ENCODE measurements at regions not wholly inside any gene's neighbourhood (a gene's known extent, or its start where the extent isn't known, plus 50 kb on each side); places are given as distances from the start of the nearest gene placed in this dataset.
A peak's percentile ranks its signal among the peaks of the same experiment; 100 is the strongest.

GRCh38 chrX:131595120-131595519 is 51.2 kb downstream of the OR13H1 start:
- no peak for DNase-seq (ENCODE audit: low read depth in 1 of 2, low spot score in 1 of 2)
- TF ChIP-seq JUND (IDR thresholded peaks at IDR 0.05; ENCODE audit: low read depth) = no peak
- in situ Hi-C loops (cut with HindIII; ENCODE audit: low pct_unique_long_range_greater_than_20kb, low sequenced_read_pairs) = no loop called here

DNA sequence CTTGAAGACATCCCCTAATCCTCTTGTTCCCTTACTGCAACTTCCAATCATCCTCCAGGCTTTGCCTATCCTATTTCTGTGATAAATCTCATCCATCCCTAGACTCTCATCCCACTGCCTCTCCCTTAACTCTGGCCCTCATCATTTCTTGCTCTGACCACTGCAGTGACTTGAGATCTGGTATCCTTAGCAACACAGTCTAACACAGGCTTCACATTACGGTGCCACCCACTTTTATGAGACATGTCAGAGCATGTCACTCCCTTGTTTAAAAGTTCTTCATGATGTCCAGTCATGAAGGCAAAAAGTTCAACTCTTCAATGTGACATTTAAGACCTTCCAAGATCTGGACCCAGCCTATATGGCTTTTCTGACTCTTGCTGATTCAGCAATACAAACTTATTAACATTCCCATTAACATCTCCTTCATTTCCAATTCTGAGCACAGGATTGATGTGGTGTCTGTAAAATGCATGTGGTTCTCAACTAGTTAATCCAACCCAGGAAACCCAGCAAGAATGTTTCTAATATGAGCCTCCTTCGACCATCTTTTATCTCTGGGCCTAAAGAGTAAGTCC is 64.0 kb downstream of the OR13H1 start:
- TF ChIP-seq JUND (IDR thresholded peaks at IDR 0.05; ENCODE audit: low read depth) = no peak
- in situ Hi-C loops (cut with HindIII; ENCODE audit: low pct_unique_long_range_greater_than_20kb, low sequenced_read_pairs) = no loop called here

GRCh38 chrX:131609480-131609879 is 65.6 kb downstream of the OR13H1 start:
- DNase-seq (ENCODE audit: low read depth in 1 of 2, low spot score in 1 of 2) = no peak
- TF ChIP-seq JUND (IDR thresholded peaks at IDR 0.05; ENCODE audit: low read depth) = no peak
- in situ Hi-C loops (cut with HindIII; ENCODE audit: low pct_unique_long_range_greater_than_20kb, low sequenced_read_pairs) = no loop called here

More for the DNA sequence above, 64.0 kb downstream of the OR13H1 start:
- DNase-seq (ENCODE audit: low read depth in 1 of 2, low spot score in 1 of 2) = no peak

- in situ Hi-C loops (cut with HindIII; ENCODE audit: low pct_unique_long_range_greater_than_20kb, low sequenced_read_pairs) = no loop called here
- no peak for TF ChIP-seq JUND (IDR thresholded peaks at IDR 0.05; ENCODE audit: low read depth)
- no peak for DNase-seq (ENCODE audit: low read depth in 1 of 2, low spot score in 1 of 2)
These were observed 69.4 kb downstream of the OR13H1 start for GRCh38 chrX:131613260-131613659.

DNA sequence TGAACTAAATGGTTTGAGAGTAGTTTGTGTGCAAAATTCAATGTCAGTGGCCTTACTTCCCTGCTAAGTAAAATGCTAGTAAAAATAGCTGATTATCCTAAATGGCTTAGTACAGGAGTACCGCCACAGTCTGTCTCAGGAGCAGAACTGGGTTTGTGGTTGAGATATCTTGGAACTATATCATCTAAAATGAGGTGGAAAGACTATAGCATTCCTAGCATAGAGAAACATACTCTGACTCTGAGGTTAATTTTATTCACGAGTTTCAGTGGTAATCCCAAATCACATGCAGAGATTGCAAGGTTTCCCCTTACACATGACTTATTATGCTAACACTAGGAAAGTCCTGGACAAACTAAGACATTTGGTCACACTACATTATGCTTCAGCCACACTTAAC is 70.4 kb downstream of the OR13H1 start:
- in situ Hi-C loops (cut with HindIII; ENCODE audit: low pct_unique_long_range_greater_than_20kb, low sequenced_read_pairs) = no loop called here
- no peak for DNase-seq (ENCODE audit: low read depth in 1 of 2, low spot score in 1 of 2)
- no peak for TF ChIP-seq JUND (IDR thresholded peaks at IDR 0.05; ENCODE audit: low read depth)

DNA sequence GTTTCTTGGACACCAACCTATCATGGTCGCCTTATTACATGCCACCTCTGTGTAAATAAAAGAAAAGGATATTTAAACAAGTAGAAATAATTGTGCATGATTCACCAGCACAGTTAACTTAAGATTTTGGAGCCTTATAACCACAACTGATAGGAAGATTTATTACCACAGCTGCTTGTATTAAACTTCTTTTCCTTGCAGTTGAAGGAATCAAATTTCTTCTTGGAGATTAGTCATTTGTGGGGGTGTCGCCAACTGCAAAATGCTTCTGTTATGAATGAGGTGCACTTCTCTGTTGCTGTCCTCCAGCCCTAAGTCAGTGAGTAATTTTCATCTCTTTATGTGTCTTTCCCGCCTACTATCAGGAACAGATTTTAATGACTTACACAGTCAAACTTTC is 73.3 kb downstream of the OR13H1 start:
- in situ Hi-C loops (cut with HindIII; ENCODE audit: low pct_unique_long_range_greater_than_20kb, low sequenced_read_pairs) = no loop called here
- TF ChIP-seq JUND (IDR thresholded peaks at IDR 0.05; ENCODE audit: low read depth) = no peak
- DNase-seq (ENCODE audit: low read depth in 1 of 2, low spot score in 1 of 2) = no peak

GRCh38 chrX:131621650-131622049 is 77.8 kb downstream of the OR13H1 start:
- in situ Hi-C loops (cut with HindIII; ENCODE audit: low pct_unique_long_range_greater_than_20kb, low sequenced_read_pairs) = no loop called here

DNA sequence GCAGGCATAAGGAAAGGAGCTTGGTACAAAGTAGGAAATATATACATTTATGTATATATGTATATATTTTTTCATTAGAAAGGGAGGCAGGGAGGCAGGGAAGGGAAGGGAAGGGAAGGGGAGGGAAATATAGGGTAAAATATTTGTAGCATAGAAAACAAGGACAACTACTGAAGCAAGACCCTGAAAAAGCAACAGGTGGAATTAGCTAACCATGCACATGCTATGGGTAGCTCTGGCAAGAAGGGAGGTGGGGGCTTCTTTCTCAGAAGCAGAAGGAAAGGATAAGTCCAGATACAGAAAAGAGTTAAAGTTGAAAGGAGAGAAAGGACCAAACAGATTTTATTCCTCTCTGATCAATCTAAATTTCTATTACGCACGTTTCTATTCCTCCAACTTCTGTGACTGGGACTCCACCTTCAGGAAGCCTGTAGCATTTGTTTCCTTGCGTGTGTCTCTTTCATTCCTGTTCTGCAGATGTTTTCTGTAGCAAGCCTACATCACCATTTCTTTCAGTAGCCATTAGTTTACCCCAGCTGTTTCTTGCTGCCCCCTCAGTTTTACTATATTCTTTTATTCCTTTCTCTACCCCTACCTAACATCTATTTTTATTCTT is 82.9 kb downstream of the OR13H1 start:
- in situ Hi-C loops (cut with HindIII; ENCODE audit: low pct_unique_long_range_greater_than_20kb, low sequenced_read_pairs) = no loop called here
- no peak for TF ChIP-seq JUND (IDR thresholded peaks at IDR 0.05; ENCODE audit: low read depth)
- peak; percentile 7 to 43 for DNase-seq (ENCODE audit: low read depth in 1 of 2, low spot score in 1 of 2)

More at GRCh38 chrX:131621650-131622049, 77.8 kb downstream of the OR13H1 start:
- no peak for TF ChIP-seq JUND (IDR thresholded peaks at IDR 0.05; ENCODE audit: low read depth)
- no peak for DNase-seq (ENCODE audit: low read depth in 1 of 2, low spot score in 1 of 2)

DNA sequence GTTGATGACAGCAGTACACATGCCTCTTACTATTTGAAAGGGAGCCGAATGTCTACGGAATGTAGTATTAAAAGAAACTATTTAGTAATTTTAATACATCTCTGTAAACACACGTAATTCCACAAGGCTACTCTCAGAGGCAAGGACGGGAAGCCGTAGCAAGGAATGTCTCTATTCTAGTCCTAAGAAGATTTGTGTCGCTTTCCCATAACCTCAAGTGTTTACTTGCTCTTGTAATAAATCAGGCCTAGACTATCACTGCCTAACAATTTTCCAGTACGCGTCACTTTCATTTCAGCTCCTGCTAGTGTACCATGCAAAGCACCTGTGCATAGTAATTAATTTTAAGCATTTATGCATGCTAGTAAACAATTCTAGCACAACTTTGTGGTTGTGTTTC is 86.7 kb downstream of the OR13H1 start:
- in situ Hi-C loops (cut with HindIII; ENCODE audit: low pct_unique_long_range_greater_than_20kb, low sequenced_read_pairs) = no loop called here
- no peak for TF ChIP-seq JUND (IDR thresholded peaks at IDR 0.05; ENCODE audit: low read depth)
- no peak for DNase-seq (ENCODE audit: low read depth in 1 of 2, low spot score in 1 of 2)

DNA sequence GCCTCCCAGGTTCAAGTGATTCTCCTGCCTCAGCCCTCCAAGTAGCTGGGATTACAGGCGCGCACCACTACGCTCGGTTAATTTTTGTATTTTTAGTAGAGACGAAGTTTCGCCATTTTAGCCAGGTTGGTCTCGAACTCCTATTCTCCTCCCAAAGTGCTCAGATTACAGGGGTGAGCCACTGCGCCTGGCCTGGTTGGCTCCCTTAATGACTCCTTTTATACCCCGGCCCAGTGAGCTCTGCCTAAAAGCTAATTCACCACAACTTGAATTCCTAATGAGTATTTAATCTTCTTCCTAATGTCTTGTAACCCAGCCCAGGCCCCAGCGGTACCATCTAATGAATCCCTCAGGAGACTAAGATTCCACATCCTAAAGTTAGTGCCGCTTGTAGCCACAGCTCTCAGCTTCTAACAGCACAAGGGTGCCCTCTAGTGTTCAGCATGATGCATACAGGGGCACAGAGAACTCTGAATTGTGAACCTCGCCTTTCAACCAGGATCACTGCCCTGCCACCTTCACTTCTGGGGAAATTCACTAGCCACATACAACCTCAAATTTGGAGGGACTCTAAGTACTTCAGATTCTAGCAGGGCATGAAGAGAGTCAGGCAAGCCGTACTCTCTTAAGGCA is 89.5 kb downstream of the OR13H1 start:
- in situ Hi-C loops (cut with HindIII; ENCODE audit: low pct_unique_long_range_greater_than_20kb, low sequenced_read_pairs) = no loop called here
- no peak for TF ChIP-seq JUND (IDR thresholded peaks at IDR 0.05; ENCODE audit: low read depth)
- peak; percentile 0 to 60 for DNase-seq (ENCODE audit: low read depth in 1 of 2, low spot score in 1 of 2)

DNA sequence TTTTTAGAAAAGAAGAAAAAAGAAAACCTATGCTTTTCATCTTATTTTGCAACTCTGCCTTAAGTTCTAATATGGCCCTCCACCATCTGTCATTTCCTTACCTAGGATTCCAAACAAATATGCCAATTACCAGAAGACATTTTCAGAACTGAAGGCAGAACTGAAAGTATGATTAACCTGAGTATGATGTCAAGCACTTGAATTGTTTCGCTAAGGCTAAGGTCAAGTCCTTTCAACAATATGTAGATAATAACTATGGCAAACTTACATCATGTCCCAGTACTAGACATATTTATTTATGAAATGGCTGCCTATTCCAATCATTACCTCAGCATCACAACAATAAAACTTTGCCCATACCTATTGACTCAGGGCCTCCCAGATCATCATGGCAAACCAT is 91.0 kb downstream of the OR13H1 start:
- DNase-seq (ENCODE audit: low read depth in 1 of 2, low spot score in 1 of 2) = no peak
- in situ Hi-C loops (cut with HindIII; ENCODE audit: low pct_unique_long_range_greater_than_20kb, low sequenced_read_pairs) = no loop called here
- no peak for TF ChIP-seq JUND (IDR thresholded peaks at IDR 0.05; ENCODE audit: low read depth)

DNA sequence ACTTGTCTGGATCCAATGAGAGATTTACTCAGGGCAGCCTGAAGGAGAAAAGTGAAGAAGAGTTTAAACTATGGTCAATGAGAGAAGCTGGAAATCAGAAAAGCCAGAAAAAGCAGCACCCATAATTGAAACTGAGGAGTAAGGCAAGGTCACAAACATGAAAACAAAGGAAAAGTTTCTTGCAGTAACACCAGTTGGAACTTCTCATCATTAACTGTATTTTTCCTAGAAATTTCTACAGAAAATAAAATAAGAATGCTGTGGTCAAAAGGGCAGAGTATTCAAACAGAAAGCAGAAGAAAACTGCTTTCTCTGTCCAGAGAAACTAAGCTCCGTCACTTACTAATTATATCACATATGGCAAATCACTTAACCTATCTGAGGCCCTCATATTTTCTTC is 102.2 kb downstream of the OR13H1 start:
- no peak for TF ChIP-seq JUND (IDR thresholded peaks at IDR 0.05; ENCODE audit: low read depth)
- no peak for DNase-seq (ENCODE audit: low read depth in 1 of 2, low spot score in 1 of 2)
- in situ Hi-C loops (cut with HindIII; ENCODE audit: low pct_unique_long_range_greater_than_20kb, low sequenced_read_pairs) = no loop called here

DNA sequence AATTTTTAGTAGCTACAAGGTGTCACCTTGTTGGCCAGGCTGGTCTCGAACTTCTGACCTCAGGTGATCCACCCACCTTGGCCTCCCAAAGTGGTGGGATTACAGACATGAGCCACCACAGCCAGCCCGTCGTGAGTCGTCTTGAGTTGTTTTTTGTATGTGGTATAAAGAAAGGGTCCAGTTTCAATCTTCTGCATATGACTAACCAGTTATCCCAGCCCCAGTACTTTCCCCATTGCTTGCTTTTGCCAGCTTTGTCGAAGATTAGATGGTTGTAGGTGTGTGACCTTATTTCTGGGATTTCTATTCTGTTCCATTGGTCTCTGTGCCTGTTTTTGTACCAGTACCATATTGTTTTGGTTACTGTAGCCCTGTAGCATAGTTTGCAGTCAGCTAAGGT is 105.9 kb downstream of the OR13H1 start:
- in situ Hi-C loops (cut with HindIII; ENCODE audit: low pct_unique_long_range_greater_than_20kb, low sequenced_read_pairs) = no loop called here
- no peak for TF ChIP-seq JUND (IDR thresholded peaks at IDR 0.05; ENCODE audit: low read depth)
- DNase-seq (ENCODE audit: low read depth in 1 of 2, low spot score in 1 of 2) = no peak
